HAP-1 (cell line): ENCODE measurements at regions not wholly inside any gene's neighbourhood (a gene's known extent, or its start where the extent isn't known, plus 50 kb on each side); places are given as distances from the start of the nearest gene placed in this dataset.

Source experiments
- DNase-seq, 2 experiments: peaks; one replicate each; pipeline ENCODE4 v3.0.0-alpha.2; 2016 to 2020; ENCODE audit warnings: low spot score in 2 of 2
- H3K27me3 ChIP-seq: fragments of 250-450 bp; sonication (Bioruptor Pico); 2 replicates; pipeline ENCODE4 v1.5.1; 2020; ENCODE audit warnings: low read depth, mild to moderate bottlenecking, moderate library complexity
- H3K36me3 ChIP-seq: fragments of 250-450 bp; sonication (Bioruptor Pico); replicated peaks from 2 replicates; pipeline ENCODE4 v1.5.1; 2020; ENCODE audit warnings: mild to moderate bottlenecking
- H3K4me1 ChIP-seq: fragments of 250-450 bp; sonication (Bioruptor Pico); 2 replicates; pipeline ENCODE4 v1.5.1; 2020; ENCODE audit warnings: mild to moderate bottlenecking
- H3K4me3 ChIP-seq: fragments of 250-450 bp; sonication (Bioruptor Pico); 2 replicates; pipeline ENCODE4 v1.5.1; 2020; ENCODE audit warnings: mild to moderate bottlenecking, moderate library complexity
- H3K9me3 ChIP-seq: fragments of 250-450 bp; sonication (Bioruptor Pico); 2 replicates; pipeline ENCODE4 v1.5.1; 2020; ENCODE audit warnings: mild to moderate bottlenecking, moderate library complexity
- in situ Hi-C: fragments of 300-500 bp; cut with MboI; formaldehyde crosslinking; loops from 3 replicates; pipeline ENCODE4 v1.14.3; 2020; ENCODE audit warnings: low sequenced_read_pairs, inconsistent platforms, mixed read lengths

DNA sequence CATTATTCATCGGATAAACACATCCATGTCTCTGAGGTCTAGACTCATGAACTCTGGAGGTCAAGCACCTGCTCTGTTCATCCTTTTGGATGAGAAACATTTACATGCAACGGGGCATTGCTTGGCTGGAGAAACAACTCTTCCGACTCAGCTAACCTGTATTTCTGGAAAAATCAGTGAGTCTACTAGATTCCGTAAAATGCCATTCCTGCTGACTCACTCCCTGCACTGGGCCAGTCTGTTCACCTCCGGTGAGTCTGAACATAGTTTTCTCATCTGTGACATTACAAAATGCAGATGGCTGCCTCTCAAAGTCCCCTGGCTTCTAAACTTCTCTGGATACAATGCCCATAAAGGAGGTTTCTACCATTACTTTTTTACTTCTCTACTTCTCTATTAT lies 185.7 kb upstream of the HS3ST1 start:
- no peak for DNase-seq
- H3K36me3 ChIP-seq, result no peaks in the 10 kb centered on the region
- no peaks in the 10 kb centered on the region for H3K9me3 ChIP-seq
- H3K4me3 ChIP-seq, result no peak overlapping the region
- no peaks in the 10 kb centered on the region for H3K4me1 ChIP-seq
- in situ Hi-C loops, result no loop called here
- H3K27me3 ChIP-seq, result no peaks in the 10 kb centered on the region

DNA sequence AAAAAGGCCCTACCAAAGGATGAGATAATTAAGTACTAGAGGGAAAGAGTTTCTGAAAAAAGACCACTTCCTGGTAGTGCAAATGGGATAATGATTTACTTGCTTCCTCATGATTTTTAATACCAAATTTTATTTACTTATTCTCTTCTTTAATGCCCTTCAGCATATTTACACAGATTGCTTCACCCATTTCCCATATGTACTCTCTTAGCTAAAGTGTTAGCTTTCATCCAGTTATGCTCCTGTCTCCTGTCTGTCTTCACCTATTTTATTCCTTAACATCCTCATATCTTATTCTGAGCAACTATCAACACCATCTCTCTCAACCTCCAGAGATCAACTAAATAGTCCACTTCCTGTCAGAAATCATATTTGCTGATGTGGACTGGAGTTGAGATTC lies 183.2 kb upstream of the HS3ST1 start:
- Histone ChIP-seq H3K4me3 (no peak overlapping the region), H3K27me3 (no peaks in the 10 kb centered on the region), H3K4me1 (no peaks in the 10 kb centered on the region), H3K9me3 (no peaks in the 10 kb centered on the region; the same call in 1 of the 2 replicates), H3K36me3 (no peaks in the 10 kb centered on the region)
- in situ Hi-C loops, result no loop called here
- DNase-seq, result no peak

DNA sequence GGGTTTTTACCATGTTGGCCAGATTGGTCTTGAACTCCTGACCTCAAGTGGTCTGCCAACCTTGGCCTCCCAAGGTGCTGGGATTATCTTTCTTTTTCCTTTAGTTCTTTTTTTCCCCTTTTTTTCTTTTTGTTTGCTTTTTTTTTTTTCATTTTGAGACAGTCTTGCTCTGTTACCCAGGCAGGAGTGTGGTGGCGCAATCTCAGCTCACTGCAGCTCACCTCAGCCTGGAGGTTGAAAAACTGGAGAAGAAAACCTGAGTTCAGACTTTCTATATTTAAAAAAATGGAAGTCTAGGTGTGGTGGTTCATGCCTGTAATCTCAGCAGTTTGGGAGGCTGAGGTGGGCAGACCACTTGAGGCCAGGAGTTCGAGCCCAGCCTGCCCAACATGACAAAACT lies 181.1 kb upstream of the HS3ST1 start:
- H3K27me3 ChIP-seq, result no peaks in the 10 kb centered on the region
- H3K4me3 ChIP-seq, result no peak overlapping the region
- H3K36me3 ChIP-seq, result no peaks in the 10 kb centered on the region
- no peaks in the 10 kb centered on the region for H3K4me1 ChIP-seq
- DNase-seq, result no peak
- in situ Hi-C loops, result no loop called here
- no peaks in the 10 kb centered on the region; the same call in none of the 2 replicates for H3K9me3 ChIP-seq

DNA sequence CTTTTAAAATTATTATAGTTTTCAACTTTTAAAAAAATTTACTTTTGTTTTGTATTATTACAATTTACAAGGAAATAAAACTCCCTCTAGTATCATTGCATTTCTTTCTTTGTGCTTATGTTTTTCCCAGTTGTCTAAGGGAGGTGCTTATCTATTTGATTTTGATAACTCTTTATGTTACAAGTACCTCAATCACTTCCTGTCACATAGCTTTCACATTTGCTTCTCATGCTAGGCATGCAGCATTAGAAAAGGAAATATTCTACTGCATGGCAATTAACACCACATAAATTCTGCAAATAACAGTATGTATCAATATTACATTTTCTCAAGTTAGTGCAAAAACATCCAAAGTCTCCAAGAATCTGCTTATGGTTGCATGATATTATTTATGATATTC lies 180.3 kb upstream of the HS3ST1 start:
- no peak overlapping the region for H3K4me3 ChIP-seq
- no peaks in the 10 kb centered on the region for H3K4me1 ChIP-seq
- no peaks in the 10 kb centered on the region for H3K36me3 ChIP-seq
- no peaks in the 10 kb centered on the region; the same call in none of the 2 replicates for H3K9me3 ChIP-seq
- in situ Hi-C loops, result no loop called here
- no peak for DNase-seq
- H3K27me3 ChIP-seq, result no peaks in the 10 kb centered on the region

DNA sequence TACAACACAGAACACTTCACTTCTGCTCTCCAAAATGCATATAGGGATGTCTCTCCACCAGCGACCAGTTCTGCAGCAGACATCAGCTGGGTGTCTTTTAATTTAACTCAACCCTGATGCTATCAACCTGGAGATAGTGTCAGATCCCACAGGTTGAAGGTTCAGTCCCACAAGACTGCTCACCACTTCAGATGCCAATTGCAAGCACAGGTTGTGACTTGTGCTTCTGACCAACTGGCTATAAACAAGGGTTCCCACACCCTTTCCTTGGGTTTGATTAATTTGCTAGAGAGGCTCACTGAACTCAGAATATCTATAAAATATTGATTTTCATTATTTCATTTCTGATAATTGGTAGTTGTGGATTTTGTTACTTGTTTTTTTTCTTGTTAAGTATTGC lies 177.4 kb upstream of the HS3ST1 start:
- Histone ChIP-seq H3K27me3 (no peaks in the 10 kb centered on the region), H3K4me1 (no peaks in the 10 kb centered on the region), H3K36me3 (no peaks in the 10 kb centered on the region), H3K9me3 (no peaks in the 10 kb centered on the region; the same call in none of the 2 replicates), H3K4me3 (no peak overlapping the region)
- in situ Hi-C loops, result no loop called here
- no peak for DNase-seq

DNA sequence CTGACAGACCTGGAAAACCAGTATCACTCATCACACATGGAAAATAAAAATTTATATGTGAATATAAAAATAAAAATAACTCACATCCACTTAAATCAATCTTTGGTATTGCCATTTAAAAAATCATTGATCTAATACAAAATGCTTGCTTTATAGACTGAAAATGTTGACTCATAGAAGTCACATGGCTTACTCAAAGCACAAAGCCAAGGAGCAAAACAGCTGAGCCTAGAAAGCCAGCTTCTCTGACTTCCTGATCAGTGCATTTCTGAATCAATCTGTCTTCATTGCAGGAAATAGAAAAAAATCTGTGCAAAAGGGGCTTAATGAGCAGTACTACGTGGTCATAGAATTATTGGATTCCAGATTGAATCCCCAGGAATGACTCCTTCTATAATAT lies 176.9 kb upstream of the HS3ST1 start:
- H3K27me3 ChIP-seq, result no peaks in the 10 kb centered on the region
- no peaks in the 10 kb centered on the region; the same call in none of the 2 replicates for H3K9me3 ChIP-seq
- no peak for DNase-seq
- in situ Hi-C loops, result no loop called here
- no peaks in the 10 kb centered on the region for H3K4me1 ChIP-seq
- no peaks in the 10 kb centered on the region for H3K36me3 ChIP-seq
- H3K4me3 ChIP-seq, result no peak overlapping the region

DNA sequence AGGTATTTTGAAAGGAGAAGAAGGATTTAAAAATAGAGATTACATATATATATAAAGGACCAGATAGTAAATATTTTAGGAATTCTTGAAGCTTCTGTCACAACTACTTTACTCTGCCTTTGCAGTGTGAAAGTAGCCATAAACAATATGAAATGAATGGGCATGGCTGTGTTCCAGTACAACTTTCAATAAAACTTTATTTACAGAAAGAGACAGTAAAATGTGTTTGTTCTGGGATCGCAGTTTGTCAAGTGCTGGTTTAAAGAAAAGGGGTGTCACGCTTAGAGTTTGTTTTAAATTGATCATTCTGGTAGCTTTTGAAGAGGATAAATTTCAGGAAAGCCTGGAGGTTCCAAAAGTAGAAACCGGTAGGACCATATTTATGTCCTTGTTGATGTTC lies 176.1 kb upstream of the HS3ST1 start:
- Histone ChIP-seq H3K4me3 (no peak overlapping the region), H3K27me3 (no peaks in the 10 kb centered on the region), H3K9me3 (no peaks in the 10 kb centered on the region; the same call in none of the 2 replicates), H3K4me1 (no peaks in the 10 kb centered on the region), H3K36me3 (no peaks in the 10 kb centered on the region)
- in situ Hi-C loops, result no loop called here
- no peak for DNase-seq

DNA sequence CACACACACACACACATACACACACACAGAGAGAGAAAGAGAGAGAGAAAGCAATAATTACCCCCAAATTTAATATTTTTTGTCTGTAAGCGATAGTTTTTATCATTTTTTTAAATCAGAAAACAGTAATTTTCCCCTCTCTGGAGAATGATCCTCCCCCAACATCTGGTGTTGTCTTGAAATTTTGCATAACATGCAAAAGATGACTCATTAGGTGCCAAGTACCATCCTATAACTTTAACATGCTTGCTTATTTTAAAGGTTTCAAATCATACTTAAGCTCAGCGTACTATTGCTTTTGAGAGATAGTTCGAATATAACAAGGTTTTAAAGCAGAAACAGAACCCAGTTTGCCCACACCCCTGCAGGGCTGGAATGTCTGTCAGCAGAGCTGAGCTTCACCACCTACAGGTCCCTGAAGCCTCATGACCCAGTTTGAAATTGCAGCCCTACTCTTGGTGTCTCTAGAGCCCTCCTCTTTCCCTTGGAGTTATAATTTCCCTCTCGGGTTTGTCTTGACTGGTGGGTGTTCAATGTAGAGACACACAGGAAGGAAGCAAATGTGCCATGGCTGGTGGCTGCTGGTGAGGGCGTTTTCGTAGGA lies 175.0 kb upstream of the HS3ST1 start:
- in situ Hi-C loops, result no loop called here
- DNase-seq, result no peak
- Histone ChIP-seq H3K4me3 (no peak overlapping the region), H3K36me3 (no peaks in the 10 kb centered on the region), H3K27me3 (no peaks in the 10 kb centered on the region), H3K4me1 (no peaks in the 10 kb centered on the region), H3K9me3 (no peaks in the 10 kb centered on the region; the same call in none of the 2 replicates)

DNA sequence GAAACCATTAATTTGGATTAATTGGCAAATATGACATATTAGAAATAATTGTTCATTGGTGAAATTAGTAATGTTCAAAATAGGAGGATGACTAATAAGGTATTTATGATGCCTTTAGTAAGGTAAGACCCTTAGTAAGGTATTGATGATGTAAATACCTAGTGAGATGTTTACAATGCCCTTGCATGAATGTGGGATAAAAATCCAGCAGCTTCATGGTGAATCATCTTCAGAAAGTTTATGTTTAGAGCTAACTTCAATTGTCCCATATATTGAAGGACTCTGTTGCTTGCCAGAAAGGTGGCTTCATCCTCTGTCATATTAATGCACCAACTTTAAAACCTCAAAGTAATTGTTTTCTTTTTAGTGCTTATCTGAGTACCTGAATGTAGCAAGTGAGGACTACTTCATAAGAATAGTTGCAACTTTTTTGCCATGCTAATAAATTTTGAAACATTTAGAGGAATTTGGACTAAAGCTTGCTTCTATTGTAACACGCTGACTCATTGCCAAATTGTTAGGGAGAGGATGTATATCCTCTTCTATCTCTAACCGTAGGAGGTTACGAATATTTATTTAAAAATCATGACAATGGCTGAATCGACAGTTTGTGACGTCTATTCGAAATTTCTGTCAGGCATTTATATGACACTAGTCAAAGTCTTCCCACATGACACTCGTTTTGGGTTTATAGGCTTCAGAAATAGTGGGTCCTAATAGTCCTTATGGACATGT lies 174.1 kb upstream of the HS3ST1 start:
- Histone ChIP-seq H3K4me3 (no peak overlapping the region), H3K4me1 (no peaks in the 10 kb centered on the region), H3K9me3 (no peaks in the 10 kb centered on the region; the same call in 1 of the 2 replicates), H3K36me3 (no peaks in the 10 kb centered on the region), H3K27me3 (no peaks in the 10 kb centered on the region)
- in situ Hi-C loops, result no loop called here
- DNase-seq, result no peak

DNA sequence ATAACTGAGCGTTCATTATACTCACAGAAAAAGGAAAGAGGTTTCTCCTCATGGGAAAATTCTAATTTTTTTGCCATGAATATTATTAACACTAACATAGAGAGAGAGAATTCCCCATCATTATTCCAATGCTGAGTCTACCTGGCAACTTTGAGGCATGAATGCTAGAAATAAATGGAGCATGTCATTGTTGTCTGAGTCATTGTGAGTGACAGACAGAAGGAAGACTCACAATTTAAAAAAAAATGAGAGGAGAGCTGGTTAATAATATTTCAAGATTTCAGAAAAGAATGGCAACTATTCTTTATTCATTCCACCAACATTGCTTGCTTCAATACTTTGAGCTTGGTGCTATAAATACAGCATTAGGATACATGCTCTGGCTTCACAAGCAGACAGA lies 170.4 kb upstream of the HS3ST1 start:
- DNase-seq, result no peak
- H3K4me1 ChIP-seq, result no peaks in the 10 kb centered on the region
- H3K36me3 ChIP-seq, result no peaks in the 10 kb centered on the region
- H3K27me3 ChIP-seq, result no peaks in the 10 kb centered on the region
- no peak overlapping the region for H3K4me3 ChIP-seq
- in situ Hi-C loops, result no loop called here
- H3K9me3 ChIP-seq, result no peaks in the 10 kb centered on the region

DNA sequence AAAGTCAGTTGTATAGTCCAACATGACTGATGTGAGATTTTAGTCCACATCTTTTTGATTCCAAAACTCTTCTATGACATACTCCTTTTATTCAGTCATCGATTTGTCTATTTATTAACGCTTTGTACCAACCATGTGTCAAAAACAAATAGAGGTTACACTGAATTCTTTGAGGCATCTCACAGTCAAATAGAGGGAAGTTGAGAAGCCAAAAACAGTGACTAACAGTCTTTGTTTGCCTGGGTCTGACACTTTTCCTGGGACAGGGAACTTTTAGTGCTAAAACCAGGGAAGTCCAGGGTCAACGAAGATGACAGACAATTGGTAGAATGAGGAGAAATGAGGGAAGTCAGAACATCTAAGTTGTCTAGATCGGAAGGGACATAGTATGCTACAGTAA lies 169.9 kb upstream of the HS3ST1 start:
- Histone ChIP-seq H3K4me3 (no peak overlapping the region), H3K9me3 (no peaks in the 10 kb centered on the region), H3K4me1 (no peaks in the 10 kb centered on the region), H3K27me3 (no peaks in the 10 kb centered on the region), H3K36me3 (no peaks in the 10 kb centered on the region)
- in situ Hi-C loops, result no loop called here
- DNase-seq, result no peak

DNA sequence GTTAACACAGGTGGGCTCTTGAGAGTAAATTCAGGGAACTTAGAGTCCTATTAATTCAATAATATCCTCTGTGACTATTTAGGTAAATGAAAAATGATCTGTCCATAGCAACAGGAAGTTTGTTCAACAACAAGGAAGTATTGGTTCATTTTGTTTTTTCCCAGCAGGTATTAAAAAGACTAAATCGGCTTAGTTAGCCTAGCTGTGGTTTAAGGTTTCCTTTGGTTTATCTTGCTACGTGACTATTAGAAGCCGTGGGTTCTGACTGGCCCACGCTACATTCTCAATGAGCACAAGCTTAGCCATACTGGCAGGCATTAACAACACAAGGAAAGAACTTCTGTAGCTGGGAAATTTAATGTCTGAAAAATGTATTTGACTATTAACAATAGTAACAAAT lies 168.8 kb upstream of the HS3ST1 start:
- no peaks in the 10 kb centered on the region for H3K27me3 ChIP-seq
- H3K9me3 ChIP-seq, result no peaks in the 10 kb centered on the region
- no peak overlapping the region for H3K4me3 ChIP-seq
- DNase-seq, result no peak
- no peaks in the 10 kb centered on the region for H3K4me1 ChIP-seq
- H3K36me3 ChIP-seq, result no peaks in the 10 kb centered on the region
- in situ Hi-C loops, result no loop called here

DNA sequence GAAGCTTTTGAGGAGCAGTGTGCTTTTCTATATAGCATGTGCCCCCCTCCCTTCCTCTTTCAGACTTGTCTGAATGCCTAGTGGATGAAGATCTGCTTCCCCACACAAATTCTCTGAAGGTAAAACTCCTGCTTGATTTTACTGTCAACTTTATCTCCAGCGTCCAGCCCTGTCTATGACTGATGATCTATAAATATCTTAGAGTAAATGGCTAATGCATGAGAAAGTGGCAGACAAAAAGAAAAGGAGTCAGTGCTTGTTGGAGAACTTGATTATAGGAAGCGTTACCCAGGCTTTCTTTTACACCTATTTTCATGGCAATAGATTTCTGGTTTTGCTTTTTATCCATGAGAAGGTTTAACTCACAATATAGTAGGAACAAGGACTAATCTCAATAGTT lies 168.3 kb upstream of the HS3ST1 start:
- in situ Hi-C loops, result no loop called here
- Histone ChIP-seq H3K9me3 (no peaks in the 10 kb centered on the region), H3K4me3 (no peak overlapping the region), H3K27me3 (no peaks in the 10 kb centered on the region), H3K36me3 (no peaks in the 10 kb centered on the region), H3K4me1 (no peaks in the 10 kb centered on the region)
- no peak for DNase-seq

DNA sequence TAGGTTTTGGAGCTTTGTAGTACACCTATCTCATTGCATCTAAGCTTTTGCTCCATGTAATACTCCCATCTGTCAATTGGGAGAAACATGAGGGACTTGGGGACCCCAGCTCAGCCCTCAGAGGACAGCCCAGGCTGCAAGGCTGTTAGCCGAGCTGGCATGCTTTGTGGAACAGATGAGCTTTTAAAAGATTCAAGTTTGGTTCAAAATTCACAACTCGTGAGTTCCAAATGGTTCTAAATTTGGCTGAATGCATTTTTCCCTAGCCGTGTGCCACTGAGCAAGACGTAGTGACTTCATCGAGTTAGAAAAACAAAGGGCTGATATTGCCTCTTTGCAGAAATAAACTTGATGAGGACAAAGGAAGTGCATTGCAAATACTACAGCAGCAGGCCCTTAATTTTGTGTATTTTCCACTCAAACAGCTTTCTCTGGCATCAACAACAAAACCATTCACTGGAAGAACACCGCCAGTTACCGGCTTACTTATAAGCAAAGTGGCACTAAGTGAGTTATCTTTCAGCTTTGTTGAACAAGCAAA lies 165.0 kb upstream of the HS3ST1 start:
- no peak overlapping the region for H3K4me3 ChIP-seq
- no peaks in the 10 kb centered on the region for H3K36me3 ChIP-seq
- no peak for DNase-seq
- no peaks in the 10 kb centered on the region for H3K27me3 ChIP-seq
- H3K9me3 ChIP-seq, result no peaks in the 10 kb centered on the region
- in situ Hi-C loops, result no loop called here
- no peaks in the 10 kb centered on the region for H3K4me1 ChIP-seq
